Thyroid gland (tissue), 4 donors: ENCODE measurements at regions not wholly inside any gene's neighbourhood (a gene's known extent, or its start where the extent isn't known, plus 50 kb on each side); places are given as distances from the start of the nearest gene placed in this dataset.

ENCODE experiments used
- DNase-seq, 2 donors: peaks; one replicate each; pipeline ENCODE4 v3.0.0-alpha.2; 2019
- H3K27ac ChIP-seq, 3 donors: fragments of 200-600 bp; sonication (generic); 1 replicate in 2 of 3; 2 replicates in 1 of 3; pipeline ENCODE4 v1.5.1; 2016 to 2019; ENCODE audit warnings: mild to moderate bottlenecking in 1 of 3, moderate library complexity in 1 of 3
- H3K27me3 ChIP-seq: fragments of 200-600 bp; sonication (generic); one replicate; pipeline ENCODE4 v1.5.1; 2019
- H3K36me3 ChIP-seq, 2 donors: fragments of 200-600 bp; sonication (generic); one replicate each; pipeline ENCODE4 v1.5.1; 2016 to 2019
- H3K4me1 ChIP-seq, 2 donors: fragments of 200-600 bp; sonication (generic); one replicate each; pipeline ENCODE4 v1.5.1; 2017 to 2019
- H3K4me3 ChIP-seq, 3 donors: fragments of 200-600 bp; sonication (generic); replicated peaks in 1 of 3; 1 replicate in 2 of 3; 2 replicates in 1 of 3; pipeline ENCODE4 v1.5.1; 2016; ENCODE audit warnings: mild to moderate bottlenecking in 1 of 3
- H3K9me3 ChIP-seq: fragments of 200-600 bp; sonication (generic); one replicate; pipeline ENCODE4 v1.5.1; 2017
- POLR2A ChIP-seq, 2 donors: fragments of 450-650 bp; IDR thresholded peaks; one replicate each; pipeline ENCODE4 v1.6.1; 2017; ENCODE audit warnings: antibody characterized with exemption in 2 of 2, mild to moderate bottlenecking in 2 of 2, moderate library complexity in 1 of 2
- WGBS, 2 donors: methylation state at CpG; one replicate each; pipeline ENCODE4 v1.1.5; 2017; 5-methylcytosine and 5-hydroxymethylcytosine counted together
- intact Hi-C: fragments of 100-400 bp; cut with DNase I; formaldehyde crosslinking; loops from one replicate; pipeline ENCODE4 v1.15.1; 2023
- TF ChIP-seq, protein P1 (sequence below), 6 experiments: fragments of 200-600 bp in 3 of 6; fragments of 450-650 bp in 3 of 6; sonication (generic) in 3 of 6; IDR thresholded peaks; one replicate each; pipeline ENCODE4 v1.5.1; 2016 to 2019; ENCODE audit warnings: antibody characterized with exemption in 6 of 6, mild to moderate bottlenecking in 2 of 6, inconsistent platforms in 1 of 6, moderate library complexity in 1 of 6

DNA sequence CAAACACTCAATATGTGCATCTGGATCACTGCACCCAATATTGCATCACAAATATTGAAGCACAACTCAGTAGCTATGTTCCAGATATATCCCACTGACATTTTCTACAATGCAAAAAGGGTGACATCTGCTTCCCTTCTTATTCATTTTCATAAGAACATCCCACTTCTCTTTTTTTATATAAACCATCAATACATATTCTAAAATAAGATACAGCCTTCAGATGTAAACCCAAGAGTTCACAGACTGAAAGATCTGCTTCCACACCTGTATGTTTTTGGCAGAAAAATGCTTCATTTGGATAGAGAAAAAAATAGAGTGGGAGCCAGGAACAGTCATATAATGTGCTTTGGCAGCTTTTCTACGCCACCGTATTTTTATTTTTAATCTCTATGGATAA is 815.6 kb upstream of the ADGRL3 start:
- Histone ChIP-seq H3K27me3 (no peaks in the 10 kb centered on the region), H3K9me3 (no peaks in the 10 kb centered on the region), H3K27ac (no peak overlapping the region), H3K4me1 (no peaks in the 10 kb centered on the region), H3K36me3 (no peaks in the 10 kb centered on the region), H3K4me3 (no peak overlapping the region)
- 87 to 88% methylated on average over 2 of the region's 2 CpGs for WGBS, 2 donors
- TF ChIP-seq POLR2A (IDR thresholded peaks at IDR 0.05) = no peak
- TF ChIP-seq, protein P1, sequence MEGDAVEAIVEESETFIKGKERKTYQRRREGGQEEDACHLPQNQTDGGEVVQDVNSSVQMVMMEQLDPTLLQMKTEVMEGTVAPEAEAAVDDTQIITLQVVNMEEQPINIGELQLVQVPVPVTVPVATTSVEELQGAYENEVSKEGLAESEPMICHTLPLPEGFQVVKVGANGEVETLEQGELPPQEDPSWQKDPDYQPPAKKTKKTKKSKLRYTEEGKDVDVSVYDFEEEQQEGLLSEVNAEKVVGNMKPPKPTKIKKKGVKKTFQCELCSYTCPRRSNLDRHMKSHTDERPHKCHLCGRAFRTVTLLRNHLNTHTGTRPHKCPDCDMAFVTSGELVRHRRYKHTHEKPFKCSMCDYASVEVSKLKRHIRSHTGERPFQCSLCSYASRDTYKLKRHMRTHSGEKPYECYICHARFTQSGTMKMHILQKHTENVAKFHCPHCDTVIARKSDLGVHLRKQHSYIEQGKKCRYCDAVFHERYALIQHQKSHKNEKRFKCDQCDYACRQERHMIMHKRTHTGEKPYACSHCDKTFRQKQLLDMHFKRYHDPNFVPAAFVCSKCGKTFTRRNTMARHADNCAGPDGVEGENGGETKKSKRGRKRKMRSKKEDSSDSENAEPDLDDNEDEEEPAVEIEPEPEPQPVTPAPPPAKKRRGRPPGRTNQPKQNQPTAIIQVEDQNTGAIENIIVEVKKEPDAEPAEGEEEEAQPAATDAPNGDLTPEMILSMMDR (IDR thresholded peaks at IDR 0.05) = no peak
- intact Hi-C loops = no loop called here
- no peak for DNase-seq

DNA sequence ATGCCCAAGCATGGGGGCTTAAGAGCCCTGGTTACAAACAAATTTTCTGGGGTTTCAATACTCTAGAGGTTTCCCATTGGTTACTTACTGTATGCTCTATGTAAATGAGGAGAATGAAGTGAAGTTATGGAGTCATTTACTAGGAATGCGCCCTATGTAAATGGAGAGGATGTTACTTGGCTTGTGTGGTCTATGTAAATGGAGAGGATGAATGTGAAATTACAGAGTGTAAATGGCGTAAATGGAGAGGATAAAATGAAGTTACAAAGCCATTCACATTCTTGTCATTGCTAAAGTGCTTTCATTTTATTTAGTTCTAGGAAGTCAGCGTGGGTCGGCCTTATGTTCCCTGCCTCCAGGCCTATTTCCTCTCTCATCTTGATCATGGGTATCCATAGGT is 810.5 kb upstream of the ADGRL3 start:
- Histone ChIP-seq H3K4me3 (no peak overlapping the region), H3K4me1 (no peaks in the 10 kb centered on the region), H3K27me3 (no peaks in the 10 kb centered on the region), H3K36me3 (no peaks in the 10 kb centered on the region), H3K9me3 (no peaks in the 10 kb centered on the region), H3K27ac (no peak overlapping the region)
- intact Hi-C loops = no loop called here
- 91 to 95% methylated on average over 4 of the region's 4 CpGs for WGBS, 2 donors
- DNase-seq = no peak
- no peak for TF ChIP-seq POLR2A (IDR thresholded peaks at IDR 0.05)
- TF ChIP-seq, protein P1 (IDR thresholded peaks at IDR 0.05) = no peak

DNA sequence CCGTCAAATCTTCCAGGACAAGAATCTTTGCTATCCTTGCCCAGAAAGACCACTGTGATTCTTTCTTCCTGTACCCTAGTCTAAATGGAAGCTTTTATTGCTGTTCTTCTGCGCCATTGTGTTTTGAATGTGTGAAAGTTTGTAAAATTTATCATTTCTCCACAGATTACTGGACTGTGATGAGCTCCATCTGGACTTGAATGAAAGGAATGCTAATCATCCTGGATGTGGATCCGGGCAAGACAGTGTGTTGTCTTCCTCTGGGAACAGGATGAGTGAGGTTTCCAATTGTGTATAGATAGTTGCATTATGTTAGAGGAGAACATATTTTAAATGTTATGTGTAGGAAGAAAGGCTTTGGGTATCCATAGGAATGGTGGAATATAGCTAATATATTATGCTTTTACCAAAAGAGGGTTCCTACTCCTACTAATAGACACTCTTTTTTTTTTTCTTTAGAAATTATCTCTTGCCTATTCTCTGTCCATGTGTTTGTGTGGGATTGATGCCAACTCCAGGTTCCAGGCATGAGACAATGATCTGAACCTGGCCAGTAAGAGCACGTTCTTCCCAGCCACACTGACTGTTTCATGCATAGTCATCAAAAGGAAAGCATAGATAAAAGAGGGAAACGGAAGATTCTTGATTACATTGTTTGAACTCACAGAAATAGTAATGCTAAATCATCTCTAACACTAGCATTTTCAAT is 803.6 kb upstream of the ADGRL3 start:
- no peak overlapping the region for H3K27ac ChIP-seq
- no peak for TF ChIP-seq POLR2A (IDR thresholded peaks at IDR 0.05)
- TF ChIP-seq, protein P1 (IDR thresholded peaks at IDR 0.05) = no peak
- no peaks in the 10 kb centered on the region for H3K27me3 ChIP-seq
- no peaks in the 10 kb centered on the region for H3K36me3 ChIP-seq
- no peaks in the 10 kb centered on the region for H3K4me1 ChIP-seq
- intact Hi-C loops = no loop called here
- no peak for DNase-seq
- 74 to 77% methylated on average over 5 of the region's 5 CpGs for WGBS, 2 donors
- no peaks in the 10 kb centered on the region for H3K9me3 ChIP-seq
- no peak overlapping the region for H3K4me3 ChIP-seq

DNA sequence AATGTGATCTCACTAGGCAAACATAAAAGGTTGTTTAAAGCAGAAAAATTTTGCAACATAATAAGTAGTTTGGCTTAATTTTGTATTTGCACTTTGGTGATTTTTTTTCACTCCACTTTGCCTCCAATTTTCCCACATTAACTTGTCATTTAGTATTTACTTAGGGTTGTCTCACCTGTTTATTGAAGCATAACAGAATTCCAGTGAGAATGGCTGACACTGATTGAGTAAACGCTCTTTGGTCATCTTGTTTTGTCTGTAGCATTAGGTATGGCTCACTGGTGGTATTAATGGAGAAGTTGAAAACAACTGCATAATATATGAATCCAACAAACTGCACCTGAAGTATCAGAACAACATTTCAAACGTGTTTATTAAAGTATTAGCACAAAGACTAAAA is 799.5 kb upstream of the ADGRL3 start:
- no peak for TF ChIP-seq POLR2A (IDR thresholded peaks at IDR 0.05)
- TF ChIP-seq, protein P1 (IDR thresholded peaks at IDR 0.05) = no peak
- DNase-seq = no peak

DNA sequence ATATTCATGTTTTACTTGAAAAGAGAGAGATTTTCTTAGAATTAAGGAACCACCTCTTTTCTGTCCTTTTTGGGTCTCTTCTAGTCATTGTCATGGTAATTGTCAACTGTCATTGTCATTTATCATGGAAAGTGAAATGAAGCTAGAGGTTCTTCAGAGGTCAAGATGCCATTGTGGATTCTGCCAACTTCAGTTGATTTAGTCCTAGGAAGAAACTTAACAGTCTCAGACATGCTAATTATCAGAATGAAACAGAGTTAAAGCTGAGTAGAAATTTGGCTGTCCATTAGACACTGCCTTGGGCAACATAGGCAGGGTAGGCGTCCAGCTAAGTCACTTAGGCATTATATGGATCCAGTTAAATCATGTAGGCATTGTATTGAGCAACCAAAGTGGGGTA is 796.1 kb upstream of the ADGRL3 start:
- Histone ChIP-seq H3K36me3 (no peaks in the 10 kb centered on the region), H3K4me3 (no peak overlapping the region), H3K27me3 (no peaks in the 10 kb centered on the region), H3K4me1 (no peaks in the 10 kb centered on the region), H3K27ac (no peak overlapping the region), H3K9me3 (no peaks in the 10 kb centered on the region)
- intact Hi-C loops = no loop called here
- no peak for TF ChIP-seq POLR2A (IDR thresholded peaks at IDR 0.05)
- TF ChIP-seq, protein P1 (IDR thresholded peaks at IDR 0.05) = no peak
- DNase-seq = no peak
- WGBS, 2 donors = 0% methylated on average over 1 of the region's 1 CpG

More for the DNA sequence above, 799.5 kb upstream of the ADGRL3 start:
- intact Hi-C loops = no loop called here
- no peaks in the 10 kb centered on the region for H3K36me3 ChIP-seq
- no peak overlapping the region for H3K4me3 ChIP-seq
- WGBS, 2 donors = 44 to 46% methylated on average over 2 of the region's 2 CpGs
- no peaks in the 10 kb centered on the region for H3K9me3 ChIP-seq
- H3K4me1 ChIP-seq = no peaks in the 10 kb centered on the region
- H3K27ac ChIP-seq = no peak overlapping the region
- H3K27me3 ChIP-seq = no peaks in the 10 kb centered on the region
